Head of caudate nucleus (tissue), 42 donors: ENCODE measurements at regions not wholly inside any gene's neighbourhood (a gene's known extent, or its start where the extent isn't known, plus 50 kb on each side); places are given as distances from the start of the nearest gene placed in this dataset.

Source experiments
- DNase-seq, 42 donors: peaks; one replicate each; pipeline versions ENCODE4 v3.0.0 to v3.0.0-alpha.2; 2020 to 2021; ENCODE audit warnings: mixed read lengths in 7 of 42
- intact Hi-C: fragments of 100-400 bp; cut with DNase I; formaldehyde crosslinking; loops from one replicate; pipeline ENCODE4 v1.15.0; 2022

DNA sequence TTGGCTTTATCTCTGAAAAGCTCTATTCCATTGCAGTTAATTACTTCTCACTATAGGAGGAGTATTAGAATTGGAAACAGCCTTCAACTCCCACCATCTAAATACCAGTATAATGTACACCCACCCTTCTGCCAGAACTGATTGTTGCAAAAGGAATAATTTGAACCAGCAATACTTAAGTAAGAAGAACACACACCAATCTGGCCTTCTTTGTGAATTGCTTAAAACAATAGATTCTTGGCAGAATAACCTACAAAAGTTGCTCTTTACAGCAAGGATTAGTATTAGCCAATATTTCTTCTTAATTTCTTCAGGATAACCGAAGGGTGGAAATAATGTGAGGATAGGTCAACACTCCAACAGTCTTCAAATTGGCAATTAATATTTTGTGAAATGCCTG lies 54.9 kb upstream of the ADAMTS5 start:
- intact Hi-C loops, result no loop called here
- DNase-seq, result peak in 2 of 42 donors; percentile 4 to 9

DNA sequence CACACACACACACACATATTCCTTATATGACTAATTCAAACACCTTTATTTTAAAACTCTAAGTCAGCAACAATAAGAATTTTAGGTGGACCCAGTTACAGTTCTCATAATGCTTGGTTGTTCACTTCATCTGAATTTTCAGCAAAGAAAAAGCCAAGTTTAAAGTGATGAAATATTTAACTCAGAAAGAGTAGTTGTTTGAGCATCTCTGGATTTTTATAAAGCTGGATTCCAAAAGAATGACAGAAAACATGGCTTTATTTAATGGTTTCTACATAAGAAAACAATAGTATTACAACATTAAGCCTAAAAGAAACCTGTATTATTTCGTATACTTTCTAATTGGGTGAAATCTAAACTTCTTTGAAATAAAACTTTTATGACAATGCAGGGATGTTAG lies 54.2 kb upstream of the ADAMTS5 start:
- DNase-seq, result no peak
- intact Hi-C loops, result no loop called here

DNA sequence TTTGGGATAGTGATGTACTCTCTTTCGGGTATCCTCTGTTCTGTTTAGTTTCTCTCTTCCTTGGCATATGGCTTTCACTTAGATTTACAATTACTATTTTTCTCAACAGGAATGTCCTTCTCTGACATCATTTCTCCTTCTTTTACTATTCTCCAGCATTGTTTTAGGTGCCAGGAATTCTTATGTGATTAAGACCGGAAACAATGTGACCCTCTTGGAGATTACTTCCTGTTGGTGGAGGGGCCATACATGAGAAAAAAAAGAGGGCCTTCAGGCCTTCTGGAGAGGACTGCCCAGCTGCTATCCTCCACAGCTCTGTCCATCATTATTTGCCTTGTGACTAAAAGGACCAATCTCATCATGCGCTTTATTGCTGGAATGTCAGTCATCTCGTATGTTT lies 50.4 kb upstream of the ADAMTS5 start:
- no peak for DNase-seq
- intact Hi-C loops, result no loop called here
